Heart left ventricle (tissue), 16 donors: ENCODE measurements at regions not wholly inside any gene's neighbourhood (a gene's known extent, or its start where the extent isn't known, plus 50 kb on each side); places are given as distances from the start of the nearest gene placed in this dataset.

ENCODE experiments used
- ATAC-seq, 4 donors: fragments of 200-7000 bp; cut with Tn5 transposase; one replicate each; pipeline ENCODE4 v1.9.1; 2020 to 2022; ENCODE audit warnings: moderate library complexity in 4 of 4, mild to moderate bottlenecking in 3 of 4, moderate number of reproducible peaks in 1 of 4
- DNase-seq, 5 donors: peaks; one replicate each; pipeline ENCODE4 v3.0.0-alpha.2; 2020
- H3K27ac ChIP-seq, 12 donors: fragments of 200-600 bp; sonication (generic) in 4 of 12; one replicate each; pipeline versions ENCODE4 v1.5.0 to v1.8.0; 2016 to 2022; ENCODE audit warnings: mild to moderate bottlenecking in 2 of 12
- H3K27me3 ChIP-seq, 9 donors: fragments of 200-600 bp; sonication (generic) in 2 of 9; one replicate each; pipeline versions ENCODE4 v1.5.1 to v1.8.0; 2016 to 2022; ENCODE audit warnings: mild to moderate bottlenecking in 3 of 9
- H3K36me3 ChIP-seq, 9 donors: fragments of 200-600 bp; sonication (generic) in 2 of 9; one replicate each; pipeline versions ENCODE4 v1.5.0 to v1.8.0; 2018 to 2022; ENCODE audit warnings: mild to moderate bottlenecking in 2 of 9
- H3K4me1 ChIP-seq, 12 donors: fragments of 200-600 bp; sonication (generic) in 4 of 12; one replicate each; pipeline versions ENCODE4 v1.5.0 to v1.8.0; 2016 to 2022; ENCODE audit warnings: mild to moderate bottlenecking in 3 of 12
- H3K4me3 ChIP-seq, 12 donors: fragments of 200-600 bp; sonication (generic) in 4 of 12; one replicate each; pipeline versions ENCODE4 v1.5.0 to v1.8.0; 2017 to 2022; ENCODE audit warnings: mild to moderate bottlenecking in 9 of 12, moderate library complexity in 4 of 12
- H3K9me3 ChIP-seq, 12 donors: fragments of 200-600 bp; sonication (generic) in 4 of 12; one replicate each; pipeline versions ENCODE4 v1.5.0 to v1.8.0; 2016 to 2022; ENCODE audit warnings: mild to moderate bottlenecking in 1 of 12
- CTCF ChIP-seq, 12 donors: fragments of 200-600 bp; sonication (generic) in 4 of 12; IDR thresholded peaks; one replicate each; pipeline versions ENCODE4 v1.5.0 to v1.8.0; 2018 to 2022; ENCODE audit warnings: antibody characterized with exemption in 12 of 12, mild to moderate bottlenecking in 5 of 12
- POLR2A ChIP-seq, 2 donors: fragments of 450-650 bp; IDR thresholded peaks; one replicate each; pipeline ENCODE4 v1.6.1; 2017; ENCODE audit warnings: antibody characterized with exemption in 2 of 2, mild to moderate bottlenecking in 2 of 2, moderate library complexity in 2 of 2
- WGBS, 4 donors: extraction: QIAGEN DNeasy Blood & Tissue Kit in 2 of 4; methylation state at CpG; one replicate each; pipeline versions ENCODE4 v1.1.5 to v1.1.7; 2013 to 2018; 5-methylcytosine and 5-hydroxymethylcytosine counted together
- intact Hi-C, 10 donors: fragments of 100-400 bp; cut with DNase I; formaldehyde crosslinking; loops; one replicate each; pipeline versions ENCODE4 v1.11.1 to v1.14.2; 2022
- donor health status: ischemic (EF 13 %, LVEDD 7.1; RV severe dilation, severe dysfunction).
- donor health status: healthy with polysubstance abuse.
- donor health status: DM: no; HTN: yes; CAD: no.
- donor health status: DM: no; HTN: no; CAD: no.
- donor health status: ischemic (EF 25% LVEDD 6.9; RV normal size, moderate dysfunction).
- donor health status: ischemic (EF 25% LVEDD 5.7; RV mildly dilated, moderate dysfunction).
- donor health status: healthy.
- donor health status: DM: yes; HTN: yes; CAD: no.
- donor health status: ischemic (EF 35%, LVEDD 5.7; RV mildly dilated, moderate dysfunction).
- donor health status: nonischemic (EF 11% LVEDD 7.7; RV severe dilation, severe dysfunction).
- donor health status: DM: yes; HTN: yes; CAD: no.
- donor health status: PGD.
- donor health status: ischemic (EF 29% LVEDD 5.4; RV normal size, mild dysfunction).
- donor health status: nonischemic (EF 23%, LVEDD 6.1; RV moderate dilation, normal function).

- intact Hi-C loops, result no loop called here
- Histone ChIP-seq H3K36me3 (no peaks in the 10 kb centered on the region), H3K27ac (no peak overlapping the region), H3K4me1 (no peaks in the 10 kb centered on the region), H3K9me3 (no peaks in the 10 kb centered on the region), H3K27me3 (peaks cover 0 to 4% (median 0%) of the 10 kb centered on the region in 9 donors), H3K4me3 (no peak overlapping the region)
- TF ChIP-seq POLR2A (IDR thresholded peaks at IDR 0.05) (no peak), CTCF (IDR thresholded peaks at IDR 0.05) (no peak)
- 79 to 89% (median 82%) methylated on average over 6 to 7 of the region's 7 CpGs for WGBS, 4 donors
- ATAC-seq, result no peak
- DNase-seq, result no peak
Observed at GRCh38 chrX:69319376-69319775, 154.1 kb upstream of the PJA1 start.

- H3K4me1 ChIP-seq, result no peaks in the 10 kb centered on the region
- H3K4me3 ChIP-seq, result no peak overlapping the region
- no peak for DNase-seq
- TF ChIP-seq CTCF (IDR thresholded peaks at IDR 0.05) (no peak), POLR2A (IDR thresholded peaks at IDR 0.05) (no peak)
- intact Hi-C loops, result no loop called here
- H3K27me3 ChIP-seq, result peaks cover 0 to 4% (median 0%) of the 10 kb centered on the region in 9 donors
- no peak for ATAC-seq
- H3K27ac ChIP-seq, result no peak overlapping the region
- H3K9me3 ChIP-seq, result no peaks in the 10 kb centered on the region
- no peaks in the 10 kb centered on the region for H3K36me3 ChIP-seq
- WGBS, 4 donors, result 74 to 89% (median 86%) methylated on average over 5 of the region's 5 CpGs
Observed at GRCh38 chrX:69318651-69319340, 153.5 kb upstream of the PJA1 start.

- peaks cover 0 to 4% (median 0%) of the 10 kb centered on the region in 9 donors for H3K27me3 ChIP-seq
- H3K4me1 ChIP-seq, result no peaks in the 10 kb centered on the region
- no peak for ATAC-seq
- TF ChIP-seq CTCF (IDR thresholded peaks at IDR 0.05) (no peak), POLR2A (IDR thresholded peaks at IDR 0.05) (no peak)
- no peaks in the 10 kb centered on the region for H3K36me3 ChIP-seq
- intact Hi-C loops, result no loop called here
- WGBS, 4 donors, result 33 to 77% (median 58%) methylated on average over 2 of the region's 2 CpGs
- no peak overlapping the region for H3K27ac ChIP-seq
- no peaks in the 10 kb centered on the region for H3K9me3 ChIP-seq
- DNase-seq, result no peak
- no peak overlapping the region for H3K4me3 ChIP-seq
Observed at GRCh38 chrX:69317721-69318120, 152.5 kb upstream of the PJA1 start.

GRCh38 chrX:69314436-69315348 is 149.4 kb upstream of the PJA1 start:
- peaks cover 0 to 14% (median 0%) of the 10 kb centered on the region in 9 donors for H3K27me3 ChIP-seq
- no peaks in the 10 kb centered on the region for H3K4me1 ChIP-seq
- no peaks in the 10 kb centered on the region for H3K36me3 ChIP-seq
- TF ChIP-seq POLR2A (IDR thresholded peaks at IDR 0.05) (no peak), CTCF (IDR thresholded peaks at IDR 0.05) (no peak)
- DNase-seq, result peak in 3 of 5 donors; percentile 20 to 41 (median 32)
- WGBS, 4 donors, result 44 to 49% (median 46%) methylated on average over 15 to 20 of the region's 20 CpGs
- H3K27ac ChIP-seq, result no peak overlapping the region
- ATAC-seq, result peak in 3 of 4 donors; percentile 67 to 79 (median 77)
- intact Hi-C loops, result no loop called here
- no peaks in the 10 kb centered on the region for H3K9me3 ChIP-seq
- H3K4me3 ChIP-seq, result no peak overlapping the region
